ENCODE measurements at regions not wholly inside any gene's neighbourhood (a gene's known extent, or its start where the extent isn't known, plus 50 kb on each side); places are given as distances from the start of the nearest gene placed in this dataset.

GRCh38 chr5:58013542-58014258 is 446.2 kb downstream of the PLK2 start:
- H3K9ac ChIP-seq (ENCODE audit: low read depth, low read length, poor library complexity), result no peak overlapping the region
- no peak overlapping the region for H4K91ac ChIP-seq (ENCODE audit: low read depth, low read length, poor library complexity)
- H2AFZ ChIP-seq (ENCODE audit: low read length), result no peak overlapping the region
- H3K27me3 ChIP-seq (ENCODE audit: control insufficient read depth in 3 of 3, insufficient read depth in 3 of 3, low read depth in 1 of 3, low read length in 3 of 3), result no peaks in the 10 kb centered on the region
- peaks cover 6 to 23% of the 10 kb centered on the region in 2 donors for H3K4me1 ChIP-seq (ENCODE audit: control insufficient read depth in 2 of 2, insufficient read depth in 1 of 2, low read depth in 1 of 2, low read length in 2 of 2)
- no peak overlapping the region for H2BK5ac ChIP-seq (ENCODE audit: low read length)
- no peaks in the 10 kb centered on the region for H3K36me3 ChIP-seq (replicated peaks in 1 of 2; ENCODE audit: control insufficient read depth in 2 of 2, insufficient read depth in 2 of 2, low read length in 2 of 2)
- no peaks in the 10 kb centered on the region for H3K9me3 ChIP-seq (replicated peaks in 1 of 2; ENCODE audit: control insufficient read depth in 2 of 2, insufficient read depth in 1 of 2, low read depth in 1 of 2, low read length in 2 of 2)
- H3K79me1 ChIP-seq (ENCODE audit: low read depth, low read length), result no peaks in the 10 kb centered on the region
- no peak overlapping the region for H3K27ac ChIP-seq (replicated peaks; ENCODE audit: low read length)
- H3K4me3 ChIP-seq (ENCODE audit: low read length in 2 of 2), result no peak overlapping the region
- WGBS, 2 donors (ENCODE audit: extremely low coverage in 2 of 2, insufficient read length in 2 of 2, insufficient replicate concordance in 1 of 2), result no CpG with 5 or more reads among the region's 9 CpGs
- no peak for DNase-seq (ENCODE audit: low spot score)
- H3K4me2 ChIP-seq (ENCODE audit: insufficient read depth, low read length, poor library complexity, severe bottlenecking), result no peak overlapping the region
- no peak overlapping the region for H3K18ac ChIP-seq (ENCODE audit: low read length)
- H3K14ac ChIP-seq (ENCODE audit: low read length), result no peak overlapping the region
- no peak overlapping the region for H2AK5ac ChIP-seq (ENCODE audit: low read depth, low read length)
- no peak overlapping the region for H3K4ac ChIP-seq (ENCODE audit: low read length)
- H2BK15ac ChIP-seq (ENCODE audit: low read length), result no peak overlapping the region
- H2BK120ac ChIP-seq (ENCODE audit: low read depth, low read length), result no peak overlapping the region
- no peak overlapping the region for H2BK12ac ChIP-seq (ENCODE audit: low read length)
- no peak overlapping the region for H3K23ac ChIP-seq (ENCODE audit: low read depth, low read length, poor library complexity)
- H4K8ac ChIP-seq (ENCODE audit: low read depth, low read length), result no peak overlapping the region

- Histone ChIP-seq H3K4me1 (ENCODE audit: control insufficient read depth in 2 of 2, insufficient read depth in 1 of 2, low read depth in 1 of 2, low read length in 2 of 2) (peaks cover 6 to 21% of the 10 kb centered on the region in 2 donors), H3K18ac (ENCODE audit: low read length) (no peak overlapping the region), H4K8ac (ENCODE audit: low read depth, low read length) (no peak overlapping the region), H2BK12ac (ENCODE audit: low read length) (no peak overlapping the region), H3K36me3 (replicated peaks in 1 of 2; ENCODE audit: control insufficient read depth in 2 of 2, insufficient read depth in 2 of 2, low read length in 2 of 2) (no peaks in the 10 kb centered on the region), H2AFZ (ENCODE audit: low read length) (no peak overlapping the region), H3K4ac (ENCODE audit: low read length) (no peak overlapping the region), H2AK5ac (ENCODE audit: low read depth, low read length) (no peak overlapping the region), H2BK5ac (ENCODE audit: low read length) (no peak overlapping the region), H3K14ac (ENCODE audit: low read length) (no peak overlapping the region), H3K27ac (replicated peaks; ENCODE audit: low read length) (no peak overlapping the region), H3K9me3 (replicated peaks in 1 of 2; ENCODE audit: control insufficient read depth in 2 of 2, insufficient read depth in 1 of 2, low read depth in 1 of 2, low read length in 2 of 2) (no peaks in the 10 kb centered on the region), H3K9ac (ENCODE audit: low read depth, low read length, poor library complexity) (no peak overlapping the region), H3K4me2 (ENCODE audit: insufficient read depth, low read length, poor library complexity, severe bottlenecking) (no peak overlapping the region), H3K79me1 (ENCODE audit: low read depth, low read length) (no peaks in the 10 kb centered on the region), H2BK120ac (ENCODE audit: low read depth, low read length) (no peak overlapping the region), H4K91ac (ENCODE audit: low read depth, low read length, poor library complexity) (no peak overlapping the region), H2BK15ac (ENCODE audit: low read length) (no peak overlapping the region), H3K4me3 (ENCODE audit: low read length in 2 of 2) (no peak overlapping the region), H3K23ac (ENCODE audit: low read depth, low read length, poor library complexity) (no peak overlapping the region), H3K27me3 (ENCODE audit: control insufficient read depth in 3 of 3, insufficient read depth in 3 of 3, low read depth in 1 of 3, low read length in 3 of 3) (no peaks in the 10 kb centered on the region)
- no CpG with 5 or more reads among the region's 3 CpGs for WGBS, 2 donors (ENCODE audit: extremely low coverage in 2 of 2, insufficient read length in 2 of 2, insufficient replicate concordance in 1 of 2)
- no peak for DNase-seq (ENCODE audit: low spot score)
Observed at GRCh38 chr5:58012801-58013315, 447.0 kb downstream of the PLK2 start.

- no peak for DNase-seq (ENCODE audit: low spot score)
- Histone ChIP-seq H2BK15ac (ENCODE audit: low read length) (no peak overlapping the region), H3K79me1 (ENCODE audit: low read depth, low read length) (no peaks in the 10 kb centered on the region), H3K9me3 (replicated peaks in 1 of 2; ENCODE audit: control insufficient read depth in 2 of 2, insufficient read depth in 1 of 2, low read depth in 1 of 2, low read length in 2 of 2) (no peaks in the 10 kb centered on the region), H2AFZ (ENCODE audit: low read length) (no peak overlapping the region), H2BK5ac (ENCODE audit: low read length) (no peak overlapping the region), H3K36me3 (replicated peaks in 1 of 2; ENCODE audit: control insufficient read depth in 2 of 2, insufficient read depth in 2 of 2, low read length in 2 of 2) (no peaks in the 10 kb centered on the region), H3K4ac (ENCODE audit: low read length) (no peak overlapping the region), H3K14ac (ENCODE audit: low read length) (no peak overlapping the region), H3K23ac (ENCODE audit: low read depth, low read length, poor library complexity) (no peak overlapping the region), H3K9ac (ENCODE audit: low read depth, low read length, poor library complexity) (no peak overlapping the region), H3K4me2 (ENCODE audit: insufficient read depth, low read length, poor library complexity, severe bottlenecking) (no peak overlapping the region), H4K91ac (ENCODE audit: low read depth, low read length, poor library complexity) (no peak overlapping the region), H2AK5ac (ENCODE audit: low read depth, low read length) (no peak overlapping the region), H4K8ac (ENCODE audit: low read depth, low read length) (no peak overlapping the region), H3K4me1 (ENCODE audit: control insufficient read depth in 2 of 2, insufficient read depth in 1 of 2, low read depth in 1 of 2, low read length in 2 of 2) (peaks cover 6 to 13% of the 10 kb centered on the region in 2 donors), H3K18ac (ENCODE audit: low read length) (no peak overlapping the region), H3K27ac (replicated peaks; ENCODE audit: low read length) (no peak overlapping the region), H2BK120ac (ENCODE audit: low read depth, low read length) (no peak overlapping the region), H2BK12ac (ENCODE audit: low read length) (no peak overlapping the region), H3K4me3 (ENCODE audit: low read length in 2 of 2) (no peak overlapping the region), H3K27me3 (ENCODE audit: control insufficient read depth in 3 of 3, insufficient read depth in 3 of 3, low read depth in 1 of 3, low read length in 3 of 3) (no peaks in the 10 kb centered on the region)
- WGBS, 2 donors (ENCODE audit: extremely low coverage in 2 of 2, insufficient read length in 2 of 2, insufficient replicate concordance in 1 of 2), result no CpG with 5 or more reads among the region's 1 CpG
Observed at GRCh38 chr5:58012102-58012501, 447.8 kb downstream of the PLK2 start.

DNA sequence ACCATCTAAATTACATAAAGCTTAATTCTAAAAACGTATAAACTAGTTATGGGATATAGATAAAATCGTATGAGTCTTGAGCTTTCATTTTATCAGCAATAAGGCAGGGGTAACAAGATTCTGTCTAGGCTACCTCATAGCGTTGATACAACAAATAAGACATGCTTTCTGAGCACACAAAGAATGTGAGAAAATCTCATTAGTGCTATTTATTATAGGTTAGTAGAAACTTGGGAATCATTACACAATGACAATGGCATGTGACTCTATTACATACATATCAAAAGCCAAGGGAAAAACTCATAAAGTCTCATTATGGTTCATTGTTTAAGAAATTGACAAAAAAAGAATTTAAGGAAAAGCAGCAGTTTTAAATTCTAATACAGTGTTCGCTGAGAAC is 448.6 kb downstream of the PLK2 start:
- Histone ChIP-seq H3K27me3 (ENCODE audit: control insufficient read depth in 3 of 3, insufficient read depth in 3 of 3, low read depth in 1 of 3, low read length in 3 of 3) (no peaks in the 10 kb centered on the region), H3K9me3 (replicated peaks in 1 of 2; ENCODE audit: control insufficient read depth in 2 of 2, insufficient read depth in 1 of 2, low read depth in 1 of 2, low read length in 2 of 2) (no peaks in the 10 kb centered on the region), H4K8ac (ENCODE audit: low read depth, low read length) (no peak overlapping the region), H3K4me1 (ENCODE audit: control insufficient read depth in 2 of 2, insufficient read depth in 1 of 2, low read depth in 1 of 2, low read length in 2 of 2) (peaks cover 2 to 7% of the 10 kb centered on the region in 2 donors), H2BK120ac (ENCODE audit: low read depth, low read length) (no peak overlapping the region), H3K4ac (ENCODE audit: low read length) (no peak overlapping the region), H3K18ac (ENCODE audit: low read length) (no peak overlapping the region), H2BK15ac (ENCODE audit: low read length) (no peak overlapping the region), H2AFZ (ENCODE audit: low read length) (no peak overlapping the region), H2AK5ac (ENCODE audit: low read depth, low read length) (no peak overlapping the region), H3K79me1 (ENCODE audit: low read depth, low read length) (no peaks in the 10 kb centered on the region), H3K23ac (ENCODE audit: low read depth, low read length, poor library complexity) (no peak overlapping the region), H3K36me3 (replicated peaks in 1 of 2; ENCODE audit: control insufficient read depth in 2 of 2, insufficient read depth in 2 of 2, low read length in 2 of 2) (no peaks in the 10 kb centered on the region), H3K4me2 (ENCODE audit: insufficient read depth, low read length, poor library complexity, severe bottlenecking) (no peak overlapping the region), H3K9ac (ENCODE audit: low read depth, low read length, poor library complexity) (no peak overlapping the region), H3K14ac (ENCODE audit: low read length) (no peak overlapping the region), H4K91ac (ENCODE audit: low read depth, low read length, poor library complexity) (no peak overlapping the region), H2BK5ac (ENCODE audit: low read length) (no peak overlapping the region), H3K4me3 (ENCODE audit: low read length in 2 of 2) (no peak overlapping the region), H3K27ac (replicated peaks; ENCODE audit: low read length) (no peak overlapping the region), H2BK12ac (ENCODE audit: low read length) (no peak overlapping the region)
- no CpG with 5 or more reads among the region's 4 CpGs for WGBS, 2 donors (ENCODE audit: extremely low coverage in 2 of 2, insufficient read length in 2 of 2, insufficient replicate concordance in 1 of 2)
- DNase-seq (ENCODE audit: low spot score), result no peak

Data from neuronal stem cell (in vitro differentiated cells).